IMR-90 (cell line): ENCODE measurements at regions not wholly inside any gene's neighbourhood (a gene's known extent, or its start where the extent isn't known, plus 50 kb on each side); places are given as distances from the start of the nearest gene placed in this dataset.

Experiments
- ATAC-seq: fragments of 200-7000 bp; cut with Tn5 transposase; 2 replicates; pipeline ENCODE4 v1.9.1; 2020; ENCODE audit warnings: low read depth, mild to moderate bottlenecking, moderate library complexity
- BruUV-seq: library from RNA; stranded (reverse); fragments of 400-500 nt; replicated peaks from 2 replicates; lab custom pipeline; 2021; lab: Mats Ljungman, UMichigan
- CTCF ChIA-PET: fragments of 300-600 bp; formaldehyde crosslinking; extraction: SDS; loops from one replicate; lab custom pipeline; 2021; ENCODE audit warnings: antibody characterized with exemption; lab: Yijun Ruan, JAX
- POLR2A ChIA-PET: fragments of 300-600 bp; sonication (Branson Sonifier 250); formaldehyde crosslinking; loops from one replicate; lab custom pipeline; 2022; ENCODE audit warnings: antibody characterized with exemption; ENCODE audit not compliant: unreplicated experiment; lab: Charles Lee
- DNase-seq: peaks from one replicate; pipeline ENCODE4 v3.0.0; 2013
- H2AFZ ChIP-seq: replicated peaks from 2 replicates; pipeline ENCODE3; 2013; ENCODE audit warnings: low read length, mild to moderate bottlenecking; ENCODE audit not compliant: poor library complexity
- H2AK5ac ChIP-seq: 2 replicates; pipeline ENCODE4 v1.6.1; 2013; ENCODE audit warnings: low read depth, low read length, inconsistent platforms
- H2AK9ac ChIP-seq: replicated peaks from 2 replicates; pipeline ENCODE3; 2013; ENCODE audit warnings: mild to moderate bottlenecking, low read depth, low read length, moderate library complexity; ENCODE audit not compliant: poor library complexity
- H2BK120ac ChIP-seq: 2 replicates; pipeline ENCODE4 v1.6.1; 2013; ENCODE audit warnings: low read depth, low read length, inconsistent platforms
- H2BK15ac ChIP-seq: 3 replicates; pipeline ENCODE4 v1.6.1; 2013; ENCODE audit warnings: low read depth, low read length, inconsistent platforms
- H2BK20ac ChIP-seq: 2 replicates; pipeline ENCODE4 v1.6.1; 2013; ENCODE audit warnings: low read depth, mild to moderate bottlenecking, inconsistent platforms, low read length, moderate library complexity
- H2BK5ac ChIP-seq: 2 replicates; pipeline ENCODE4 v1.6.1; 2013; ENCODE audit warnings: mild to moderate bottlenecking, low read depth, low read length, inconsistent platforms; ENCODE audit not compliant: poor library complexity, severe bottlenecking
- H3K14ac ChIP-seq: replicated peaks from 2 replicates; pipeline ENCODE4 v1.6.1; 2013; ENCODE audit warnings: low read depth, low read length, inconsistent platforms
- H3K18ac ChIP-seq: 2 replicates; pipeline ENCODE4 v1.6.1; 2013; ENCODE audit warnings: low read depth, low read length, control low read depth
- H3K23ac ChIP-seq: 2 replicates; pipeline ENCODE4 v1.6.1; 2013; ENCODE audit warnings: low read depth, low read length, inconsistent platforms
- H3K27ac ChIP-seq: 2 replicates; pipeline ENCODE4 v1.5.1; 2013; ENCODE audit warnings: mild to moderate bottlenecking, control low read depth, low read length; ENCODE audit not compliant: insufficient read depth
- H3K27me3 ChIP-seq: 2 replicates; pipeline ENCODE4 v1.6.1; 2013; ENCODE audit warnings: low read length; ENCODE audit not compliant: control insufficient read depth, insufficient read depth
- H3K36me3 ChIP-seq: 2 replicates; pipeline ENCODE4 v1.6.1; 2013; ENCODE audit warnings: low read length, mixed read lengths; ENCODE audit not compliant: control insufficient read depth, insufficient read depth
- H3K4ac ChIP-seq: 2 replicates; pipeline ENCODE4 v1.6.1; 2013; ENCODE audit warnings: low read depth, low read length, inconsistent platforms
- H3K4me1 ChIP-seq: 2 replicates; pipeline ENCODE4 v1.6.1; 2013; ENCODE audit warnings: low read length, mixed read lengths; ENCODE audit not compliant: control insufficient read depth, insufficient read depth
- H3K4me2 ChIP-seq: 2 replicates; pipeline ENCODE4 v1.6.1; 2013; ENCODE audit warnings: low read depth, mild to moderate bottlenecking, control low read depth, low read length, moderate library complexity
- H3K4me3 ChIP-seq: 2 replicates; pipeline ENCODE4 v1.5.1; 2013; ENCODE audit warnings: low read depth, mild to moderate bottlenecking, control low read depth, low read length, moderate library complexity; ENCODE audit not compliant: insufficient read depth
- H3K56ac ChIP-seq: 2 replicates; pipeline ENCODE4 v1.6.1; 2013; ENCODE audit warnings: low read length, inconsistent platforms; ENCODE audit not compliant: insufficient read depth; ENCODE audit errors: extremely low read depth
- H3K79me1 ChIP-seq, 2 experiments: 2 replicates each; pipeline ENCODE4 v1.6.1; 2013; ENCODE audit warnings: low read length in 2 of 2, inconsistent platforms in 1 of 2, low read depth in 1 of 2
- H3K9ac ChIP-seq: 2 replicates; pipeline ENCODE4 v1.6.1; 2013; ENCODE audit warnings: low read depth, low read length, control low read depth
- H3K9me1 ChIP-seq: 2 replicates; pipeline ENCODE4 v1.6.1; 2013; ENCODE audit warnings: low read length, inconsistent platforms; ENCODE audit not compliant: insufficient read depth
- H3K9me3 ChIP-seq: 2 replicates; pipeline ENCODE4 v1.6.1; 2013; ENCODE audit warnings: low read length; ENCODE audit not compliant: control insufficient read depth, insufficient read depth
- H4K20me1 ChIP-seq: 2 replicates; pipeline ENCODE4 v1.6.1; 2013; ENCODE audit warnings: low read length, inconsistent platforms; ENCODE audit not compliant: insufficient read depth
- H4K5ac ChIP-seq: 2 replicates; pipeline ENCODE4 v1.6.1; 2013; ENCODE audit warnings: mild to moderate bottlenecking, low read depth, low read length, control low read depth
- H4K8ac ChIP-seq, 2 experiments: 2 replicates each; pipeline ENCODE4 v1.6.1; 2013; ENCODE audit warnings: low read depth in 2 of 2, low read length in 2 of 2, control low read depth in 1 of 2, inconsistent platforms in 1 of 2
- H4K91ac ChIP-seq: 2 replicates; pipeline ENCODE4 v1.6.1; 2013; ENCODE audit warnings: low read depth, low read length, inconsistent platforms; ENCODE audit not compliant: insufficient read depth
- BHLHE40 ChIP-seq: fragments of 150-350 bp; IDR thresholded peaks from 2 replicates; pipeline ENCODE4 v1.6.1; 2016; ENCODE audit warnings: mild to moderate bottlenecking, low read depth, low read length
- CEBPB ChIP-seq: IDR thresholded peaks from 2 replicates; pipeline ENCODE4 v1.6.1; 2012; ENCODE audit warnings: low read depth, low read length, improper control_type of control experiment
- CHD1 ChIP-seq: IDR thresholded peaks from 2 replicates; pipeline ENCODE4 v1.6.1; 2012; ENCODE audit warnings: low read depth, low read length, improper control_type of control experiment
- CTCF ChIP-seq: conservative IDR thresholded peaks from 2 replicates; pipeline ENCODE4 v1.5.1; 2012; ENCODE audit warnings: mild to moderate bottlenecking, low read depth, low read length, improper control_type of control experiment
- ELK1 ChIP-seq: fragments of 150-350 bp; IDR thresholded peaks from 2 replicates; pipeline ENCODE4 v1.6.1; 2016; ENCODE audit warnings: low read depth, mild to moderate bottlenecking, low read length, moderate library complexity, borderline replicate concordance
- FOS ChIP-seq: fragments of 150-350 bp; IDR thresholded peaks from 2 replicates; pipeline ENCODE4 v1.6.1; 2016; ENCODE audit warnings: low read depth, low read length
- MAFK ChIP-seq: IDR thresholded peaks from 2 replicates; pipeline ENCODE4 v1.6.1; 2012; ENCODE audit warnings: low read depth, low read length, improper control_type of control experiment
- MAZ ChIP-seq: IDR thresholded peaks from 2 replicates; pipeline ENCODE4 v1.6.1; 2012; ENCODE audit warnings: low read depth, mild to moderate bottlenecking, low read length, improper control_type of control experiment, moderate library complexity, borderline replicate concordance
- MXI1 ChIP-seq: IDR thresholded peaks from 2 replicates; pipeline ENCODE4 v1.6.1; 2012; ENCODE audit warnings: low read depth, mild to moderate bottlenecking, low read length, moderate library complexity, borderline replicate concordance
- NFE2L2 ChIP-seq: fragments of 150-350 bp; IDR thresholded peaks from 2 replicates; pipeline ENCODE4 v1.6.1; 2016; ENCODE audit warnings: low read depth, mild to moderate bottlenecking, low read length
- POLR2A ChIP-seq: IDR thresholded peaks from 2 replicates; pipeline ENCODE4 v1.6.1; 2012; ENCODE audit warnings: mild to moderate bottlenecking, low read depth, low read length
- RAD21 ChIP-seq: IDR thresholded peaks from 2 replicates; pipeline ENCODE4 v1.6.1; 2012; ENCODE audit warnings: low read length, improper control_type of control experiment
- RCOR1 ChIP-seq: IDR thresholded peaks from 2 replicates; pipeline ENCODE4 v1.6.1; 2012; ENCODE audit warnings: mild to moderate bottlenecking, low read length, improper control_type of control experiment; ENCODE audit not compliant: insufficient replicate concordance
- RFX5 ChIP-seq: IDR thresholded peaks from 2 replicates; pipeline ENCODE4 v1.8.0; 2012; ENCODE audit warnings: low read depth, mild to moderate bottlenecking, low read length, moderate library complexity
- SMC3 ChIP-seq: fragments of 150-350 bp; IDR thresholded peaks from 2 replicates; pipeline ENCODE4 v1.6.1; 2016; ENCODE audit warnings: low read depth, mild to moderate bottlenecking, antibody characterized with exemption, low read length, moderate library complexity
- USF2 ChIP-seq: fragments of 150-350 bp; IDR thresholded peaks from 2 replicates; pipeline ENCODE4 v1.6.1; 2017; ENCODE audit warnings: mild to moderate bottlenecking, antibody characterized with exemption, low read length, low read depth
- WGBS, 2 experiments: methylation state at CpG; one replicate each; pipeline versions ENCODE4 v1.1.5 to v1.1.7; 2013; ENCODE audit warnings: missing lambda C conversion rate in 2 of 2; ENCODE audit not compliant: insufficient read length in 1 of 2; ENCODE audit errors: extremely low coverage in 2 of 2; 5-methylcytosine and 5-hydroxymethylcytosine counted together
- dilution Hi-C: fragments of 300-500 bp; cut with HindIII; formaldehyde crosslinking; loops from one replicate; pipeline ENCODE4 v1.14.3; 2018; ENCODE audit warnings: low sequenced_read_pairs; ENCODE audit not compliant: unreplicated experiment
- in situ Hi-C: fragments of 300-500 bp; cut with MboI; formaldehyde crosslinking; loops from 3 replicates; pipeline ENCODE4 v1.14.3; 2019; ENCODE audit warnings: low sequenced_read_pairs, inconsistent platforms, mixed read lengths
- intact Hi-C: fragments of 100-400 bp; cut with micrococcal nuclease; formaldehyde crosslinking; loops from 2 replicates; pipeline ENCODE4 v1.10.0; 2022

GRCh38 chr18:73164430-73164829 is 296.6 kb upstream of the NETO1 start:
- Histone ChIP-seq H3K56ac (no peak overlapping the region), H2AK9ac (no peak overlapping the region), H3K4me2 (no peak overlapping the region), H4K5ac (no peak overlapping the region), H2AK5ac (no peak overlapping the region), H3K4me1 (0 out of 2 replicates have a peak, but pooled peaks cover 2% of the 10 kb centered on the region), H3K9me1 (no peaks in the 10 kb centered on the region), H4K91ac (no peak overlapping the region), H4K20me1 (no peaks in the 10 kb centered on the region), H2BK120ac (no peak overlapping the region), H2BK15ac (no peak overlapping the region), H3K4me3 (no peak overlapping the region), H3K9ac (no peak overlapping the region), H3K36me3 (no peaks in the 10 kb centered on the region), H3K27ac (no peak overlapping the region), H3K14ac (no peak overlapping the region), H2BK5ac (no peak overlapping the region), H3K9me3 (peaks cover 2% of the 10 kb centered on the region; the same call in 1 of the 2 replicates), H2BK20ac (no peak overlapping the region), H4K8ac (no peak overlapping the region), H3K18ac (no peak overlapping the region), H3K27me3 (no peaks in the 10 kb centered on the region), H3K79me1 (no peaks in the 10 kb centered on the region), H2AFZ (no peak overlapping the region), H3K23ac (no peak overlapping the region), H3K4ac (no peak overlapping the region)
- in situ Hi-C loops (no loop called here), dilution Hi-C loops (no loop called here), intact Hi-C loops (no loop called here)
- no CpG with 5 or more reads among the region's 3 CpGs for WGBS, 2 experiments
- TF ChIP-seq RFX5, result no peak
- no peak for TF ChIP-seq RAD21
- no peak for TF ChIP-seq CTCF
- no peak for TF ChIP-seq FOS
- TF ChIP-seq BHLHE40, result no peak
- no peak for TF ChIP-seq ELK1
- TF ChIP-seq MXI1, result no peak
- no peak for TF ChIP-seq MAZ
- no peak for TF ChIP-seq RCOR1
- no peak for TF ChIP-seq POLR2A
- TF ChIP-seq SMC3, result no peak
- no peak for TF ChIP-seq CHD1
- TF ChIP-seq MAFK, result no peak
- TF ChIP-seq CEBPB, result no peak
- TF ChIP-seq USF2, result no peak
- TF ChIP-seq NFE2L2, result no peak
- ATAC-seq (no peak), DNase-seq (no peak)
- no TSS peak for BruUV-seq
- POLR2A ChIA-PET, result no interaction called here
- CTCF ChIA-PET, result no interaction called here
